Neural progenitor cell (in vitro differentiated cells): ENCODE measurements at regions not wholly inside any gene's neighbourhood (a gene's known extent, or its start where the extent isn't known, plus 50 kb on each side); places are given as distances from the start of the nearest gene placed in this dataset.

Experiments used
- CTCF ChIP-seq: fragments of 200-600 bp; sonication (generic); IDR thresholded peaks from 2 replicates; pipeline ENCODE4 v1.5.1; 2017; ENCODE audit warnings: antibody characterized with exemption, mild to moderate bottlenecking
- EZH2 ChIP-seq: fragments of 200-600 bp; sonication (generic); IDR thresholded peaks from 2 replicates; pipeline ENCODE4 v1.6.1; 2017; ENCODE audit warnings: antibody characterized with exemption, mild to moderate bottlenecking, moderate library complexity
- EZH2phosphoT487 ChIP-seq: fragments of 200-600 bp; sonication (generic); IDR thresholded peaks from 2 replicates; pipeline ENCODE4 v1.6.1; 2017; ENCODE audit warnings: antibody characterized with exemption

DNA sequence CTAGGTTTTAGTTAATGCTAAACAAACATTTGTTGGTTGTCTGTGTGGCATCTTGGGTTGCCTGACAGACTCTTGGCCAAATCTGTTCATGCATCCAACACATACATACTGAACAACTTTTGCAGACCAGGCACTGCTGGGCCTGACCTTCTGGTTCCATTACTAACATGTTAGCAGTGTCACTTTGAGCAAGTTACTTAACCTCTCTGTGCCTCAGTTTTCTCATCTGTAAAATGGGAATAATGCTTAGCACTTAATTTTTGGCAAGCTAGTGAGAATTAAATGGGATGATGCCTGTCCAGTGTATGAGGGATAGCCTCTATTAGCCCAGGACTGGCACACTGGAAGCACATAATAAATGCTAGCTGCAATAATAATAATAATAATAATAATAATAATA lies 169.9 kb downstream of the DHX35 start:
- TF ChIP-seq CTCF (no peak), EZH2phosphoT487 (no peak), EZH2 (no peak)
